PC-3 (cell line): ENCODE measurements at regions not wholly inside any gene's neighbourhood (a gene's known extent, or its start where the extent isn't known, plus 50 kb on each side); places are given as distances from the start of the nearest gene placed in this dataset.

ENCODE experiments used
- ATAC-seq: fragments of 200-7000 bp; cut with Tn5 transposase; 2 replicates; pipeline ENCODE4 v1.9.1; 2020; ENCODE audit warnings: mild to moderate bottlenecking, moderate library complexity
- BruUV-seq: library from RNA; stranded (reverse); fragments of 400-500 nt; replicated peaks from 2 replicates; lab custom pipeline; 2021; lab: Mats Ljungman, UMichigan
- CTCF ChIA-PET: fragments of 300-600 bp; sonication (Branson Sonifier 250); formaldehyde crosslinking; loops from one replicate; lab custom pipeline; 2022; ENCODE audit warnings: antibody characterized with exemption; lab: Charles Lee
- POLR2A ChIA-PET: fragments of 300-600 bp; sonication (Branson Sonifier 250); formaldehyde crosslinking; loops from one replicate; lab custom pipeline; 2022; ENCODE audit warnings: antibody characterized with exemption; ENCODE audit not compliant: unreplicated experiment; lab: Charles Lee
- DNase-seq: peaks from one replicate; pipeline ENCODE4 v3.0.0-alpha.2; 2015
- H2AFZ ChIP-seq: fragments of 300-600 bp; sonication (generic); 2 replicates; pipeline ENCODE4 v1.6.0; 2016; ENCODE audit warnings: antibody characterized with exemption, low read length
- H3F3A ChIP-seq: fragments of 300-600 bp; sonication (generic); one replicate; pipeline ENCODE4 v1.6.0; 2017; ENCODE audit warnings: antibody characterized with exemption, low read length, control low read depth, mild to moderate bottlenecking; ENCODE audit not compliant: unreplicated experiment
- H3K27ac ChIP-seq: fragments of 300-600 bp; sonication (generic); 2 replicates; pipeline ENCODE4 v1.5.1; 2016; ENCODE audit warnings: mild to moderate bottlenecking, low read length
- H3K27me3 ChIP-seq: fragments of 300-600 bp; sonication (generic); 2 replicates; pipeline ENCODE4 v1.6.1; 2016; ENCODE audit warnings: low read length, mixed read lengths
- H3K36me3 ChIP-seq: fragments of 300-600 bp; sonication (generic); 2 replicates; pipeline ENCODE4 v1.6.1; 2016; ENCODE audit warnings: low read depth, mixed run types, low read length, mixed read lengths
- H3K4me1 ChIP-seq: fragments of 300-600 bp; sonication (generic); 2 replicates; pipeline ENCODE4 v1.5.1; 2016; ENCODE audit warnings: low read length; ENCODE audit not compliant: insufficient read depth
- H3K4me2 ChIP-seq: fragments of 300-600 bp; sonication (generic); 2 replicates; pipeline ENCODE4 v1.6.0; 2016; ENCODE audit warnings: low read length
- H3K4me3 ChIP-seq: fragments of 300-600 bp; sonication (generic); 2 replicates; pipeline ENCODE4 v1.5.1; 2016; ENCODE audit warnings: mild to moderate bottlenecking, low read length, mixed read lengths
- H3K79me2 ChIP-seq: fragments of 300-600 bp; sonication (generic); 2 replicates; pipeline ENCODE4 v1.6.1; 2017; ENCODE audit warnings: low read length, mixed read lengths
- H3K9ac ChIP-seq: fragments of 300-600 bp; sonication (generic); 2 replicates; pipeline ENCODE4 v1.6.0; 2016; ENCODE audit warnings: mild to moderate bottlenecking, low read length
- H3K9me2 ChIP-seq: fragments of 300-600 bp; sonication (generic); replicated peaks from 2 replicates; pipeline ENCODE4 v1.6.1; 2016; ENCODE audit warnings: mixed run types, low read length, mixed read lengths
- H3K9me3 ChIP-seq: fragments of 300-600 bp; sonication (generic); 2 replicates; pipeline ENCODE4 v1.6.1; 2016; ENCODE audit warnings: low read length, mixed read lengths
- H4K20me1 ChIP-seq: fragments of 300-600 bp; sonication (generic); 2 replicates; pipeline ENCODE4 v1.6.1; 2016; ENCODE audit warnings: low read length, mixed read lengths
- CTCF ChIP-seq: fragments of 300-600 bp; sonication (generic); conservative IDR thresholded peaks from 2 replicates; pipeline ENCODE4 v1.5.1; 2017; ENCODE audit warnings: antibody characterized with exemption, low read depth, mild to moderate bottlenecking, low read length
- EZH2phosphoT487 ChIP-seq: fragments of 300-600 bp; sonication (generic); IDR thresholded peaks from 2 replicates; pipeline ENCODE4 v1.6.1; 2018; ENCODE audit warnings: mild to moderate bottlenecking, antibody characterized with exemption, low read length, borderline replicate concordance
- intact Hi-C: fragments of 100-400 bp; cut with micrococcal nuclease; formaldehyde crosslinking; loops from 2 replicates; pipeline ENCODE4 v1.9.0; 2023

GRCh38 chr3:154071146-154071545, 50.0 kb upstream of the ARHGEF26 start:
- no peak overlapping the region for H3K4me3 ChIP-seq
- H3K36me3 ChIP-seq = no peaks in the 10 kb centered on the region
- no peaks in the 10 kb centered on the region for H4K20me1 ChIP-seq
- H3K9me3 ChIP-seq = 0 out of 2 replicates have a peak, but pooled peaks cover 3% of the 10 kb centered on the region
- ChIA-PET CTCF (no interaction called here), POLR2A (interaction anchor here (0.6 kb wide), 1 partner anchor 14 kb away, joined by 3 read pairs; no protein-coding TSS in a partner anchor)
- no TSS peak for BruUV-seq
- H3K4me1 ChIP-seq = no peaks in the 10 kb centered on the region
- TF ChIP-seq EZH2phosphoT487 = no peak
- no peak for TF ChIP-seq CTCF
- H3K9ac ChIP-seq = no peak overlapping the region
- no peak overlapping the region for H2AFZ ChIP-seq
- no peak overlapping the region for H3K27ac ChIP-seq
- no peaks in the 10 kb centered on the region for H3K79me2 ChIP-seq
- H3F3A ChIP-seq = no peaks in the 10 kb centered on the region
- DNase-seq (no peak), ATAC-seq (no peak)
- H3K4me2 ChIP-seq = no peak overlapping the region
- intact Hi-C loops = no loop called here
- no peaks in the 10 kb centered on the region for H3K27me3 ChIP-seq
- H3K9me2 ChIP-seq = no peaks in the 10 kb centered on the region
